Activated CD4-positive, alpha-beta T cell treated with anti-CD3 and anti-CD28 coated beads, Interleukin-10, Interleukin-2, amounts not matched to agents 100 ng/mL and 50 ng/mL, durations not matched to agents 16 hours and 8 hours (primary cell): ENCODE measurements at regions not wholly inside any gene's neighbourhood (a gene's known extent, or its start where the extent isn't known, plus 50 kb on each side); places are given as distances from the start of the nearest gene placed in this dataset.
A peak's percentile ranks its signal among the peaks of the same experiment; 100 is the strongest.

Source experiments
- DNase-seq: peaks from one replicate; pipeline ENCODE4 v3.0.0-alpha.2; 2020

DNA sequence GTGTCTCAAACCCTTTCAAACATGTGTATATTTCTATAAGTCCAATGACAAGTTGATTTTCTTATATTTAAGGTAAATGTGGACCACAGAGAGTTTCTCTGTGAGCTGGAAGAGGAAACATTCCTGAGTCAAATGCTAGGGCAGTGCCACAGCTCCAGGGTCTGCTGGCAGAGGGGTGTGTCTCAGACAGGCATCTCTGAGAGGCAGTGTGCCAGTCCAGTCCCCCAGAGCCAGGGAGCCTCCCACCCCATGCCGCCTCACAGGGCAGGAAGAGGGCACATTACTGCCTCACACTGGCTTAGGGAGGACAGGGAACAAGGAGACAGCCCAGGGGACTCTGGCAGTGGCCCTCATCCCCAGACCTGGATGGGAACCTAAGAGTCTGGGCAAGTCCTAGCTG, 120.2 kb downstream of the TENT4A start:
- DNase-seq, result no peak

DNA sequence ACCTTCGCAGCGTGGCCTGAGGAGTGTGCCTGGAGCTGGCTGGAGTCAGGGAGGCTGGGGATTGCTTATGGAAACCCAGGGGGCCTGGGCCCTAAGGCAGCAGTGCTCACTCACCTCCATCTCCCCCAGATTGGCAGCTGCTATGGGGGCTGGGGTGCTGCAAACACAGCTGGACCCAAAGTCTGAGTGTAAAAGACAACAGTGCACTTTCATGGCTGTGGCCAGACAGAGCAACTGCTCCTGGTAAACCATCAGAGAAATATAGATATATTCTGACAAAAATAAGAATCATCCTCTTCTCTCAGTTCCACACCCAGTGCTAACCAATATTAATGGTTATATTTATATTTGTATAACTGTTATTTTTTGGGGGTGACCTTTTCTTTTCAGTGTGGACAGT, 123.9 kb downstream of the TENT4A start:
- DNase-seq, result no peak

DNA sequence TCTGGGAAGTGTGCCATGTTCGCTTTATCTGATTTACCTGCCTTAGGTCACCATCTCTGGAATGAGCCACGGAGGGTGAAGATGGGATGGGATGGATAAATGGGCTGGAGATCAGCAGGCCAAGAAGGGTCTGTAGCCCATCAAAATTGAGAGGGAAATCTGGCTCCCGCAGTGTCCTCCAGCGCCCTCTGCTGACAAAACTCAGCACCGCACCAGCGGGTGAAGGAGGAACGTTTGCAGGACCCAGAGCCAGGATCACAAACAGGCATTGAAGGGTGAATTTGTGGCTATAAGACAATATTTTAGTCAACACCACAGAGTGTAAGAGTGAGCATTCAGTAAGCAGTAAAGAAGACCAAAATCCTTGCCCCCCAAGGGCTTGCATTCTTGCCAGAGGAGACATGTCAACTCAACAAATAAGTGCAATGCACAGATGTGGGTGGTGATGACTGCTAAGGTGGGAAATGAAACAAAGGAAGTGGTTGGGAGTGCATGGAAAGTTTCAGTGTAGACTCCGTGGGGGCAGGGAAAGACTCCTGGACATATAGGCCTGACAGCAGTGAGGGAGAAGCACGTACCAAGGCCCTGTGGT, 124.4 kb downstream of the TENT4A start:
- peak; percentile 56 for DNase-seq

DNA sequence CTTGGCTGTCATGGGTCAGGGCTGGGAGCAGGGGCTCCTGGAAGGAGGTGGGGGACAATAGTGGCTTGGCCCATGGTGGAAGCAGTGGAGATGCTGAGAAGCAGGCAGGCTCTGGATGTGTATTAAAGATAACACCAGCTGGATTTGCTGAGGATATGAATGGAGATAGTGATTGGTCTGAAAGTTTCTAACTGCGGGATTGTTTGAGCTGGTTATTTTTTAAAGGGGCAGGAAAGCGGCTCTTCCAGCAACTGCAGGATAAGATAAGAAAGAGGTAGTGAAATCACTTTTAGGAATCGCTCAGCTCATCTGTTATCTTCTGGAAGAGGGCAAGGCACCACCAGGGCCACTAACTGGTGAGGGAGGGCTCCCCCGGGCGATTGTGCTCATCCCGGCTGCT, 125.5 kb downstream of the TENT4A start:
- DNase-seq, result no peak

DNA sequence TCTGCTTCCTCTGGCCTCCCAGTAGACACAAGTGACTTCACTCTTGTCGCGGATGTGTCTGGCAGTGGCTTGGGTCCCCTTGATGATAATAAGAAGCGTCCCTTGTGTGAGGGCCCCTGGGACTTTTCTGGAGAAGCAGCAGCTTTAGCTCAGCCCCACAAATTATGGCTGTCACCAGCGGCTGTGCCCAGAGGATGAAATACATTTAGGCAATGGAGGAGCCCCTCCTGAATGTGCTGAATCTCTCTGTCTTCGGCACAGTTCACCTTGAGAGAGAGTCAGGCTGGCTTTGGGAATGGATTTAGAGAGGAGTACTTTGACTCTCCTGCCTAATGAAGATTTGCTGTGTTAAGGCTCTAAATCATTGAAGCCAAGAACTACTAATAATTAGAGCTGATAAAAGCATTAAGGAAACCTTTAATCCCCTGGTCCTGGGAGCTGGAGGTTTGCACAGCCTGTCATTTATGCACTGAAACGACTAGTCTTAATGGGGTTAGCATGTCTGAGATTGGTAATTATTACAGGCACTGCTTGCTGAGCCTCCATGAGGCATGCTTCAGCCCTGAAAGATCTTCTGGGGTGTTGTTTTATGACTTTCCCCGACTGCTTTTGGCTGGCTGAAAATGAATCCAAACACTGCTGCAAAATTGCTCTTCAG, 127.0 kb downstream of the TENT4A start:
- DNase-seq, result no peak

GRCh38 chr5:6843335-6843734, 130.1 kb downstream of the TENT4A start:
- DNase-seq, result no peak

DNA sequence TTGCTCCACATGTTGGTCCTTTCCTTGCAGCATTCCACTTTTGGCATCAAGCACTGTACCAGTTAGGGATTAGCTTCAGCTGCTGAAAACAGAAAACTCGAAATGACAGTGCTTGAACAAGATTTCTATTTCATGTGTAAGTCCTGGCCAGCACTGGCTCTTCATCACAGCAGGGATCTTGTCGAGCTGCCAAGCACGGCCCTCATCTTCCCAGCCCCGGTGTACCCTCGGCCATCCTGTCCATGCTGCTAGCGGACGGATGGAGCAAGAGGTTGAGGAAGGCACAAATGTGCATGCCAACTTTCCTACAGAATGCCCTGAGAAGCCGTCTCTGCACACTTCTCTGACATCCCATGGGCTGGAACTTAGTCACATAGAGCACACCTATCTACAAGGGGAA, 130.6 kb downstream of the TENT4A start:
- DNase-seq, result no peak

GRCh38 chr5:6845856-6846255, 132.6 kb downstream of the TENT4A start:
- DNase-seq, result no peak

- no peak for DNase-seq
Observed at GRCh38 chr5:6847870-6848269, 134.6 kb downstream of the TENT4A start.

DNA sequence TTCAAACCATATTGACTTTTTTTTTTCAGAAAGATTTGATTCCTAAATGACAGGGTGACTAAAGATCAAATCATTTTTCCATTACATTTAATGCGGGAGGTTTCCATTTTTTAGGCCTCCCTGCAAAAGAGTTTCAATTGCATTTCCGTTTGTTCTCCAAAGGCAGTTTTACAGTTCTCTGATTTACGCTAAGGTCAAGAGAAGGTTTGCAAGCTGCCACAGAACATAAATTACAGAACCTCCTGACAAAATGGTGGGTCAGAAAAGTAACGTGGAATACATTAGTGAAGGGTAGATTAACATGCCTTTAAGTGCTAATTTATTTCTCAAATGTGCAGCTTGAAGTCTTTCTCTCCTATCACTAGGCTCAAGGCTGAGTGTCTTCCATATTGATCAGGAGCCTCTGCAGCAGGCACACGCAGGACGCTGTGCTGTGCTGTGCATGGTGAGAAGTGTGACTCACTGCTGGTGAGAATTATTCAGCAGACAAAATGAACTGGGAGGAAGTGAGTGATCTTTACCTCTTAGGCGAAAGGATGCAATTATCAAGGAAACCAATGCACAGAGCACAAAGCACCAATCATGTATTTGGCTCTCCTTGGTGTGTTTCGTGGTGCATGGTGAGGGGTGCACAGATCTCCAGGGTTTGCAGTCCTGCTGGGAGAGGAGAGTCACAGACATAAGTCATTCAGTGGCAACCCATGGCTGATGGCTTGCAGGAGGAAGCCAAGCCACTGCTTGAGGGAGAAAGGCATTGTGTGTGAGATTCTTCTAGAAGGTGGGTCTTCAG, 136.3 kb downstream of the TENT4A start:
- peak; percentile 58 for DNase-seq

DNA sequence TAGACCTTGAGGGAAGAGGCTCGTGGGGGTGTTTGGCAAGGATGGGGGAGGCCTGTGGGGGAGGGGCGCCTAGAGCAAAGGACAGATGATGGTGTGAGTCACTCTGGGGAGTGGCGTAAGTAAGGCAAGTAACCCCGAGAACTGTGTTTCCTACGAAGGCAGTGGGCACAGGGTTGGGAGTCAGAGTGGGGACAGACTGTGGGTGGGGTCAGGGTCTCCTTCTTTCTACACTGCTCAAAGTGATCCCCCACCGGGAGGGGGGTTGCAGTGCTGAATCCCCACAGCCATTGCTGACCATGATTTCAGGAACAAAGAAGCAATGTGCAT, 136.8 kb downstream of the TENT4A start:
- no peak for DNase-seq

DNA sequence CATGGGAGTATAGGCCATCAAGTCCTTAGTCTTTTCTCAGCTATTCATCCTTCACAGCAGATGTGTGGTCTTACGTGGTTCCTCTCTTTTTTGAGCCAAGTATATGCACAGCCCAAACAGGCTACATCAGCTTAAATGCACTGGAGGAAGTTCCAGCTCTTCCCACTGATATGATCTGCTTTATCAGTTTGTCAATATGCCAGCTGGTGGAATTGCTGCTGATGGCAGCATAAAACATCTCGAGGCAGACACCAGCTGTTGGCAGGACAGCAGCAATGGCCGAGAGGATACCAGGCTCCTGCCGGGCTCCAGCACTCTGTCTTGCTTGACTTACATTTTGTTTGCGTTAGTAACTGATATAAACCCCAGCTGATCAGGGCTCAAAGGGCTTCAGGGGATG, 143.4 kb downstream of the TENT4A start:
- no peak for DNase-seq

GRCh38 chr5:6858419-6858818, 145.2 kb downstream of the TENT4A start:
- DNase-seq, result no peak

GRCh38 chr5:6859023-6859422, 145.8 kb downstream of the TENT4A start:
- DNase-seq, result no peak

- no peak for DNase-seq
Observed at GRCh38 chr5:6859951-6860638, 146.9 kb downstream of the TENT4A start.

DNA sequence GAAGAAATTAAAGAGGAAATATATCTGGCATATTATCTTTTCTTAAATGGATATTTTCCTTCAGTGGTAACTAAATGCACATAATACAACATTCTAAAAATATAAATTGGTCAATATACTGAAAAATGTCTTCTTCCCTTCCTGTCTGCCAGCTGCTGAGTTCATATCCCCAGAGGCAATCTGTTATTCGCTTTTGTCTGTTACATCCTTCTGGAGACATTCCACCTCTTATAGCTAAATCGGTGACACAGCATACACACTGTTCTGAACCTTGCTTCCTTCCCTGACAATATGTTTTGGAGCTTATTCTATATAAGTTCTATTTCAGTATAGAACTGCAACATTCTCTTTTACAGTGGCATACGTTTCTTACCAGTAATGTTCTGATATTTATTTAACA, 147.8 kb downstream of the TENT4A start:
- no peak for DNase-seq

GRCh38 chr5:6861667-6862066, 148.4 kb downstream of the TENT4A start:
- DNase-seq, result no peak

- no peak for DNase-seq
Observed at GRCh38 chr5:6862306-6862705, 149.1 kb downstream of the TENT4A start.

DNA sequence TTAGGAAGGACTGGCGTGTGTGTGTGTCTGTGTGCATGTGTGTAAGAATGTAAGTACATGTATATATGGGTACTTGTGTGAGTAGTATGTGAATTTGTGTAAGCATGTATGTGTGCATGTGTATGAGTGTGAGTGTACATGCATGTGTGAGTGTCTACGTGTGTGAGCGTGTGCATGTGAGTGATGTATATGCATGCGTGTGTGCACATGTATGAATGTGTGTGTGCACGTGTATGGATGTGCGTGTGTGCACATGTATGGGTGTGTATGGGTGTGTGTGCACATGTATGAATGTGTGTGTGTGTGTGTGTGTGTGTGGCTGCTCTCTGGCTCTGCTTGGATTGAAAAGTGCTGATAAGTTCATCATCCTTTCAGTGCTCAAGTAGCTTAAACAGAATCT, 154.5 kb downstream of the TENT4A start:
- DNase-seq, result no peak

- DNase-seq, result no peak
Observed at GRCh38 chr5:6868171-6868570, 154.9 kb downstream of the TENT4A start.

GRCh38 chr5:6868575-6869215, 155.5 kb downstream of the TENT4A start:
- no peak for DNase-seq

- DNase-seq, result no peak
Observed at GRCh38 chr5:6869677-6870076, 156.4 kb downstream of the TENT4A start.

DNA sequence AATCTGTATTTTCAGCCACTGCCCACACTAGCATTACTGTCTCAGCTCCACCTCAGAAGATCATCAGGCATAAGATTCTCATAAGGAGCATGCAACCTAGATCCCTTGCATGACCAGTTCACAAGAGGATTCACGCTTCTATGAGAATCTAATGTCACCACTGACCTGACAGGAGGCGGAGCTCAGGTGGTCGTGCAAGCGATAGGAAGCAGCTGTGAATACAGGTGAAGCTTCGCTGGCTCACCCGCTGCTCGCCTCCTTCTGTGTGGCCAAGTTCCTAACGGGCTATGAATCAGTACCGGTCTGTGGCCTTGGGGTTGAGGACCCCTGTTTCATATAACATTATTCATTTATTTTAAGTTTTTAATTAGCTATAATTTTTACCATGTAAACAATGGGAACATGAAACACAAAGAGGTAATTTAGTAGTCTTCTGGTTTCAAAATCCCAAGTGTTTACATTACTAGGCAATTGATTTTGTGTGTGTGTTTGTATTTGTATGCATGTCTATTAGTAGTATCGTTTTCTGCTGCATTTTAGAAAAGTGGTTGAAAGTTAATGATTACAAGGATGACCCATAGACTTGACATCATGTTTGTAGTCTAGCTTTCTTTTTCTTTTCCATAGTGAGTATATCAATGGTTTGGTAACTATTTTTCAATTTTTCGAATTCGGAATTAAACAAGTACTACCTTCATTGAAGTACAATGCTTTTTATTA, 159.4 kb downstream of the TENT4A start:
- no peak for DNase-seq
